GM23248 (cell line): ENCODE measurements at regions not wholly inside any gene's neighbourhood (a gene's known extent, or its start where the extent isn't known, plus 50 kb on each side); places are given as distances from the start of the nearest gene placed in this dataset.

Experiments used
- EZH2 ChIP-seq: fragments of 200-600 bp; sonication (generic); IDR thresholded peaks from 2 replicates; pipeline ENCODE4 v1.6.1; 2018; ENCODE audit warnings: antibody characterized with exemption, mild to moderate bottlenecking; ENCODE audit not compliant: insufficient read depth, poor library complexity, severe bottlenecking
- EZH2phosphoT487 ChIP-seq: fragments of 200-600 bp; sonication (generic); IDR thresholded peaks from 2 replicates; pipeline ENCODE4 v1.6.1; 2018; ENCODE audit warnings: antibody characterized with exemption, moderate library complexity, mild to moderate bottlenecking, low read depth; ENCODE audit not compliant: insufficient read depth

DNA sequence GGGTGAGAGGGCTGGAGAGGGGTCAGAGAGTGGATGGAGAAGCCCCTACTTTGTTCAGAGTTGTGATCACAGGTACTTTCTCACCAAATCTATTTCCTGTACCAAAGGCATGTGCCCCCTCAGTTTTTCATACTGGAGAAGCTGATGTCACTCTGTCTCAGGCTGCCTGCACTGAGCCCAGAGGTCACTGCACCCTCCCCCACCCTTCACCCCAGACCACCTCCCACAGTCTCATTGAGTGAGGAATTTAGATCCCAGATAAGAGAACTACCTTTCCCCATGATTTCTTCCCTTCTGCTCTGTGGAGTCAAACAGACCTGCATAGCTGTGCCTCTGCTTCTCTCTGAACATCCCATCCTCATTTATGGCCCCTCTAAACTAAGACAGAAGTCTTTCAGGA lies 140.0 kb upstream of the IRX6 start:
- no peak for TF ChIP-seq EZH2phosphoT487
- TF ChIP-seq EZH2 = no peak
